ENCODE measurements at regions not wholly inside any gene's neighbourhood (a gene's known extent, or its start where the extent isn't known, plus 50 kb on each side); places are given as distances from the start of the nearest gene placed in this dataset.
"Not testable (repeated sequence)": the region's sequence is repeated elsewhere in the genome, so short reads cannot be mapped to it uniquely, and the experiment has no call there.

DNA sequence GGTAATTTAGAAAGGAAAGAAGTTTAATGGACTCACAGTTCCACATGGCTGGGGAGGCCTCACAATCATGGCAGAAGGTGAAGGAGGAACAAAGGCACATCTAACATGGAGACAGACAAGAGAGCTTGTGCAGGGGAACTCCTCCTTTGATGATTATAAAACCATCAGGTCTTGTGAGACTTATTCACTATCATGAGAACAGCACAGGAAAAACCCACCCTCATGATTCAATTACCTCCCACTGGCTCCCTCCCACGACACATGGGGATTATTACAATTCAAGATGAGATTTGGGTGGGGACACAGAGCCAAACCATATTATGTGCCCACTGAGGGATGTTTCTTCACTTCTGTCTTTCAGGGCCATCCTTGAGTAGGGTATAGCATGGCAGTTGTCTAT lies 54.9 kb upstream of the ATP6AP2 start:
- TF ChIP-seq, protein P1, sequence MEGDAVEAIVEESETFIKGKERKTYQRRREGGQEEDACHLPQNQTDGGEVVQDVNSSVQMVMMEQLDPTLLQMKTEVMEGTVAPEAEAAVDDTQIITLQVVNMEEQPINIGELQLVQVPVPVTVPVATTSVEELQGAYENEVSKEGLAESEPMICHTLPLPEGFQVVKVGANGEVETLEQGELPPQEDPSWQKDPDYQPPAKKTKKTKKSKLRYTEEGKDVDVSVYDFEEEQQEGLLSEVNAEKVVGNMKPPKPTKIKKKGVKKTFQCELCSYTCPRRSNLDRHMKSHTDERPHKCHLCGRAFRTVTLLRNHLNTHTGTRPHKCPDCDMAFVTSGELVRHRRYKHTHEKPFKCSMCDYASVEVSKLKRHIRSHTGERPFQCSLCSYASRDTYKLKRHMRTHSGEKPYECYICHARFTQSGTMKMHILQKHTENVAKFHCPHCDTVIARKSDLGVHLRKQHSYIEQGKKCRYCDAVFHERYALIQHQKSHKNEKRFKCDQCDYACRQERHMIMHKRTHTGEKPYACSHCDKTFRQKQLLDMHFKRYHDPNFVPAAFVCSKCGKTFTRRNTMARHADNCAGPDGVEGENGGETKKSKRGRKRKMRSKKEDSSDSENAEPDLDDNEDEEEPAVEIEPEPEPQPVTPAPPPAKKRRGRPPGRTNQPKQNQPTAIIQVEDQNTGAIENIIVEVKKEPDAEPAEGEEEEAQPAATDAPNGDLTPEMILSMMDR (IDR thresholded peaks at IDR 0.05), result not testable (repeated sequence)
- TF ChIP-seq POLR2A (IDR thresholded peaks at IDR 0.05), result not testable (repeated sequence)

Data from testis (tissue), 2 donors.